ENCODE measurements at regions not wholly inside any gene's neighbourhood (a gene's known extent, or its start where the extent isn't known, plus 50 kb on each side); places are given as distances from the start of the nearest gene placed in this dataset.

- Histone ChIP-seq H3K27ac (no peak overlapping the region), H3K9me3 (ENCODE audit: low read depth) (no peaks in the 10 kb centered on the region), H3K4me2 (no peak overlapping the region), H3K27me3 (no peaks in the 10 kb centered on the region), H4K20me1 (ENCODE audit: insufficient read depth, poor library complexity, severe bottlenecking) (no peaks in the 10 kb centered on the region), H3K4me3 (no peak overlapping the region), H3K79me2 (no peaks in the 10 kb centered on the region), H3K4me1 (ENCODE audit: insufficient read depth) (no peaks in the 10 kb centered on the region), H3K9me2 (replicated peaks; ENCODE audit: insufficient read depth) (no peaks in the 10 kb centered on the region), H2AFZ (no peak overlapping the region), H3K36me3 (replicated peaks; ENCODE audit: insufficient read depth, low read depth) (no peaks in the 10 kb centered on the region)
- no peak for TF ChIP-seq CTCF (IDR thresholded peaks at IDR 0.05; ENCODE audit: poor library complexity)
- TF ChIP-seq EZH2 (IDR thresholded peaks at IDR 0.05; ENCODE audit: borderline replicate concordance) = no peak
- TF ChIP-seq EZH2phosphoT487 (IDR thresholded peaks at IDR 0.05; ENCODE audit: low read depth, severe bottlenecking, unreplicated experiment) = no peak
- DNase-seq (ENCODE audit: low spot score) = no peak
Measured at GRCh38 chr6:77353129-77353528, 110.2 kb downstream of the HTR1B start.

GRCh38 chr6:77341058-77341986 lies 122.0 kb downstream of the HTR1B start:
- Histone ChIP-seq H3K9me3 (ENCODE audit: low read depth) (no peaks in the 10 kb centered on the region), H4K20me1 (ENCODE audit: insufficient read depth, poor library complexity, severe bottlenecking) (no peaks in the 10 kb centered on the region), H3K36me3 (replicated peaks; ENCODE audit: insufficient read depth, low read depth) (no peaks in the 10 kb centered on the region), H3K79me2 (no peaks in the 10 kb centered on the region), H3K27me3 (no peaks in the 10 kb centered on the region), H3K4me2 (no peak overlapping the region), H3K4me1 (ENCODE audit: insufficient read depth) (no peaks in the 10 kb centered on the region), H3K4me3 (no peak overlapping the region), H2AFZ (no peak overlapping the region), H3K9me2 (replicated peaks; ENCODE audit: insufficient read depth) (no peaks in the 10 kb centered on the region), H3K27ac (no peak overlapping the region)
- TF ChIP-seq EZH2 (IDR thresholded peaks at IDR 0.05; ENCODE audit: borderline replicate concordance) (no peak), CTCF (IDR thresholded peaks at IDR 0.05; ENCODE audit: poor library complexity) (no peak), EZH2phosphoT487 (IDR thresholded peaks at IDR 0.05; ENCODE audit: low read depth, severe bottlenecking, unreplicated experiment) (no peak)
- DNase-seq (ENCODE audit: low spot score) = no peak
- WGBS (ENCODE audit: low lambda C conversion rate, missing lambda C conversion rate) = 92% methylated on average over 4 of the region's 4 CpGs

GRCh38 chr6:77340331-77340730 lies 123.0 kb downstream of the HTR1B start:
- H2AFZ ChIP-seq = no peak overlapping the region
- 71% methylated on average over 4 of the region's 4 CpGs for WGBS (ENCODE audit: low lambda C conversion rate, missing lambda C conversion rate)
- H3K9me2 ChIP-seq (replicated peaks; ENCODE audit: insufficient read depth) = no peaks in the 10 kb centered on the region
- no peaks in the 10 kb centered on the region for H3K79me2 ChIP-seq
- H3K4me2 ChIP-seq = no peak overlapping the region
- H3K27me3 ChIP-seq = no peaks in the 10 kb centered on the region
- H3K36me3 ChIP-seq (replicated peaks; ENCODE audit: insufficient read depth, low read depth) = no peaks in the 10 kb centered on the region
- H4K20me1 ChIP-seq (ENCODE audit: insufficient read depth, poor library complexity, severe bottlenecking) = no peaks in the 10 kb centered on the region
- no peak overlapping the region for H3K27ac ChIP-seq
- H3K4me1 ChIP-seq (ENCODE audit: insufficient read depth) = no peaks in the 10 kb centered on the region
- no peak for DNase-seq (ENCODE audit: low spot score)
- H3K4me3 ChIP-seq = no peak overlapping the region
- no peaks in the 10 kb centered on the region for H3K9me3 ChIP-seq (ENCODE audit: low read depth)
- TF ChIP-seq CTCF (IDR thresholded peaks at IDR 0.05; ENCODE audit: poor library complexity) = no peak
- TF ChIP-seq EZH2phosphoT487 (IDR thresholded peaks at IDR 0.05; ENCODE audit: low read depth, severe bottlenecking, unreplicated experiment) = no peak
- no peak for TF ChIP-seq EZH2 (IDR thresholded peaks at IDR 0.05; ENCODE audit: borderline replicate concordance)

All from hepatocyte (in vitro differentiated cells).